Gastrocnemius medialis (tissue), 4 donors: ENCODE measurements at regions not wholly inside any gene's neighbourhood (a gene's known extent, or its start where the extent isn't known, plus 50 kb on each side); places are given as distances from the start of the nearest gene placed in this dataset.
A peak's percentile ranks its signal among the peaks of the same experiment; 100 is the strongest.

ENCODE experiments used
- ATAC-seq, 2 donors: fragments of 150-250 bp; one replicate each; pipeline ENCODE4 v1.9.1; 2016
- DNase-seq, 2 donors: peaks; one replicate each; pipeline ENCODE4 v3.0.0-alpha.2; 2019
- H3K27ac ChIP-seq, 4 donors: fragments of 200-600 bp; sonication (generic); 1 replicate in 1 of 4; 2 replicates in 3 of 4; pipeline ENCODE4 v1.5.1; 2016 to 2018; ENCODE audit warnings: mild to moderate bottlenecking in 2 of 4, moderate library complexity in 1 of 4
- H3K27me3 ChIP-seq, 3 donors: fragments of 200-600 bp; sonication (generic) in 2 of 3; 1 replicate in 1 of 3; 2 replicates in 2 of 3; pipeline versions ENCODE4 v1.5.1 to v1.6.0; 2016 to 2019; ENCODE audit warnings: mild to moderate bottlenecking in 1 of 3, moderate library complexity in 1 of 3
- H3K36me3 ChIP-seq, 2 donors: fragments of 200-600 bp; sonication (generic) in 1 of 2; one replicate each; pipeline ENCODE4 v1.5.1; 2017 to 2018
- H3K4me1 ChIP-seq, 2 donors: fragments of 200-600 bp; sonication (generic) in 1 of 2; one replicate each; pipeline ENCODE4 v1.5.1; 2016 to 2017; ENCODE audit warnings: mild to moderate bottlenecking in 2 of 2
- H3K4me3 ChIP-seq, 4 donors: fragments of 200-600 bp; sonication (generic) in 3 of 4; 1 replicate in 1 of 4; 2 replicates in 3 of 4; pipeline ENCODE4 v1.5.1; 2016 to 2019; ENCODE audit warnings: mild to moderate bottlenecking in 2 of 4
- H3K9me3 ChIP-seq, 3 donors: fragments of 200-600 bp; sonication (generic) in 2 of 3; 1 replicate in 1 of 3; 2 replicates in 2 of 3; pipeline ENCODE4 v1.5.1; 2016 to 2019
- POLR2A ChIP-seq, 2 donors: fragments of 450-650 bp; IDR thresholded peaks; one replicate each; pipeline ENCODE4 v1.6.1; 2017; ENCODE audit warnings: antibody characterized with exemption in 2 of 2, mild to moderate bottlenecking in 2 of 2, moderate library complexity in 2 of 2
- in situ Hi-C, 4 donors: fragments of 200-750 bp; cut with MboI; loops; one replicate each; pipeline versions ENCODE4 v1.15.0 to v1.8.0; 2017; ENCODE audit warnings: low sequenced_read_pairs in 4 of 4
- intact Hi-C: fragments of 100-400 bp; cut with DNase I; formaldehyde crosslinking; loops from one replicate; pipeline ENCODE4 v1.15.1; 2023; ENCODE audit warnings: low total_unique reads
- TF ChIP-seq, protein P1 (sequence below), 5 experiments: fragments of 450-650 bp in 3 of 5; fragments of 200-600 bp in 2 of 5; sonication (generic) in 2 of 5; IDR thresholded peaks in 4 of 5; conservative IDR thresholded peaks in 1 of 5; 1 replicate in 4 of 5; 2 replicates in 1 of 5; pipeline ENCODE4 v1.5.1; 2016 to 2019; ENCODE audit warnings: antibody characterized with exemption in 5 of 5, mild to moderate bottlenecking in 3 of 5, moderate library complexity in 3 of 5

GRCh38 chr6:126944512-126944911 is 174.0 kb upstream of the RSPO3 start:
- TF ChIP-seq POLR2A (IDR thresholded peaks at IDR 0.05), result no peak
- TF ChIP-seq, protein P1, sequence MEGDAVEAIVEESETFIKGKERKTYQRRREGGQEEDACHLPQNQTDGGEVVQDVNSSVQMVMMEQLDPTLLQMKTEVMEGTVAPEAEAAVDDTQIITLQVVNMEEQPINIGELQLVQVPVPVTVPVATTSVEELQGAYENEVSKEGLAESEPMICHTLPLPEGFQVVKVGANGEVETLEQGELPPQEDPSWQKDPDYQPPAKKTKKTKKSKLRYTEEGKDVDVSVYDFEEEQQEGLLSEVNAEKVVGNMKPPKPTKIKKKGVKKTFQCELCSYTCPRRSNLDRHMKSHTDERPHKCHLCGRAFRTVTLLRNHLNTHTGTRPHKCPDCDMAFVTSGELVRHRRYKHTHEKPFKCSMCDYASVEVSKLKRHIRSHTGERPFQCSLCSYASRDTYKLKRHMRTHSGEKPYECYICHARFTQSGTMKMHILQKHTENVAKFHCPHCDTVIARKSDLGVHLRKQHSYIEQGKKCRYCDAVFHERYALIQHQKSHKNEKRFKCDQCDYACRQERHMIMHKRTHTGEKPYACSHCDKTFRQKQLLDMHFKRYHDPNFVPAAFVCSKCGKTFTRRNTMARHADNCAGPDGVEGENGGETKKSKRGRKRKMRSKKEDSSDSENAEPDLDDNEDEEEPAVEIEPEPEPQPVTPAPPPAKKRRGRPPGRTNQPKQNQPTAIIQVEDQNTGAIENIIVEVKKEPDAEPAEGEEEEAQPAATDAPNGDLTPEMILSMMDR (IDR thresholded peaks at IDR 0.05 in 4 of 5, conservative IDR thresholded peaks at IDR 0.05 in 1 of 5), result no peak
- ATAC-seq, result no peak
- intact Hi-C loops (no loop called here), in situ Hi-C loops (no loop called here)
- no peak overlapping the region for H3K4me3 ChIP-seq
- H3K27me3 ChIP-seq, result no peaks in the 10 kb centered on the region
- H3K27ac ChIP-seq, result no peak overlapping the region
- H3K4me1 ChIP-seq, result peaks cover 19 to 23% of the 10 kb centered on the region in 2 donors
- no peaks in the 10 kb centered on the region for H3K36me3 ChIP-seq
- no peak for DNase-seq
- no peaks in the 10 kb centered on the region for H3K9me3 ChIP-seq

- H3K27ac ChIP-seq, result peak overlapping the region in 3 of 4 donors; percentile 8 to 39 (median 37)
- H3K9me3 ChIP-seq, result no peaks in the 10 kb centered on the region
- DNase-seq (no peak), ATAC-seq (peak; percentile 50 to 81)
- no peaks in the 10 kb centered on the region for H3K27me3 ChIP-seq
- in situ Hi-C loops, result no loop called here
- peaks cover 19 to 23% of the 10 kb centered on the region in 2 donors for H3K4me1 ChIP-seq
- TF ChIP-seq, protein P1 (IDR thresholded peaks at IDR 0.05 in 4 of 5, conservative IDR thresholded peaks at IDR 0.05 in 1 of 5), result no peak
- TF ChIP-seq POLR2A (IDR thresholded peaks at IDR 0.05), result no peak
- peak overlapping the region in 2 of 4 donors; percentile 10 to 19 for H3K4me3 ChIP-seq
- intact Hi-C loops, result no loop called here
- H3K36me3 ChIP-seq, result no peaks in the 10 kb centered on the region
These were observed 173.3 kb upstream of the RSPO3 start for GRCh38 chr6:126945150-126945685.

GRCh38 chr6:126945812-126946360 is 172.6 kb upstream of the RSPO3 start:
- Histone ChIP-seq H3K9me3 (no peaks in the 10 kb centered on the region), H3K36me3 (no peaks in the 10 kb centered on the region), H3K4me3 (no peak overlapping the region), H3K27me3 (no peaks in the 10 kb centered on the region), H3K4me1 (peaks cover 19 to 23% of the 10 kb centered on the region in 2 donors), H3K27ac (peak overlapping the region in 3 of 4 donors; percentile 42 to 54 (median 44))
- intact Hi-C loops, result no loop called here
- ATAC-seq (no peak), DNase-seq (no peak)
- in situ Hi-C loops, result no loop called here
- TF ChIP-seq POLR2A (IDR thresholded peaks at IDR 0.05), result no peak
- TF ChIP-seq, protein P1 (IDR thresholded peaks at IDR 0.05 in 4 of 5, conservative IDR thresholded peaks at IDR 0.05 in 1 of 5), result no peak

DNA sequence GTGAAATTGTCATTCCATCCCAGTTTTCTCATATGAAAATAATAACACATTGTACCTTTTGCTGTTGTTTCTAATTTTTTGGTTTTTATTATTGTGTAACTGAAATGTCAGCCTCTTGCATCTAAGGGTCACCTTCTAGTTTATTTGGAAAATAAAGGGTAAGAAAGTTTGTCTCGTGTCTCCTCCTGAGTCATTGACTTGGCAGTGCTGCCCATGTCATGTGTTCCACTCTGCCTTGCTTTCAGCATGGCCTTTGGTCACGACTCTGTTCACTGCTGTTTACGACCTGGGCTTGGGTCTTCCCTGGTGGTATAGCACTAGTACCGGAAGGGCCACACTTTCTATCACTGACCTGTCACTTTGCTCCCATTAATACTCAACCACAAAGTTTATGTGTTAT is 171.4 kb upstream of the RSPO3 start:
- TF ChIP-seq, protein P1 (IDR thresholded peaks at IDR 0.05 in 4 of 5, conservative IDR thresholded peaks at IDR 0.05 in 1 of 5), result no peak
- TF ChIP-seq POLR2A (IDR thresholded peaks at IDR 0.05), result no peak
- ATAC-seq (peak; percentile 81 to 87), DNase-seq (peak; percentile 40 to 73)
- intact Hi-C loops, result no loop called here
- no peak overlapping the region for H3K4me3 ChIP-seq
- in situ Hi-C loops, result no loop called here
- H3K27ac ChIP-seq, result peak overlapping the region; percentile 39 to 54 (median 44)
- H3K4me1 ChIP-seq, result peaks cover 19 to 23% of the 10 kb centered on the region in 2 donors
- H3K36me3 ChIP-seq, result no peaks in the 10 kb centered on the region
- H3K27me3 ChIP-seq, result no peaks in the 10 kb centered on the region
- H3K9me3 ChIP-seq, result no peaks in the 10 kb centered on the region
